ENCODE measurements at regions not wholly inside any gene's neighbourhood (a gene's known extent, or its start where the extent isn't known, plus 50 kb on each side); places are given as distances from the start of the nearest gene placed in this dataset.

DNA sequence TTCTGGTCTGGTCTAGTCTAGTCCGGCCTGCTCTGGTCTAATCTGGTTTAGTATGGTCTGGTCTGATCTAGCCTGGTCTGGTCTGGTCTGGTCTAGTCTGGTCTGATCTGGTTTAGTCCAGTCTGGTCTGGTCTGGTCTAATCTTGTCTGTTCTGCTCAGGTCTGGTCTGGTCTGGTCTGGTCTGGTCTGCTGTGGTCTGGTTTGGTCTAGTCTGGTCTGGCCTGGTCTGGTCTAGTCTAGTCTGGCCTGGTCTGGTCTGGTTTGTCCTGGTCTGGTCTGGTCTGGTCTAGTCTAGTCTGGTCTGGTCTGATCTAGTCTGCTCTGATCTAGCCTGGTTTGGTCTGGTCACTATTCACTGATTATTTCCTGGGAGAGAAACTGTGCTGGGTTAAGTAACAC, 84.1 kb upstream of the PRR23E start:
- no peak for DNase-seq

DNA sequence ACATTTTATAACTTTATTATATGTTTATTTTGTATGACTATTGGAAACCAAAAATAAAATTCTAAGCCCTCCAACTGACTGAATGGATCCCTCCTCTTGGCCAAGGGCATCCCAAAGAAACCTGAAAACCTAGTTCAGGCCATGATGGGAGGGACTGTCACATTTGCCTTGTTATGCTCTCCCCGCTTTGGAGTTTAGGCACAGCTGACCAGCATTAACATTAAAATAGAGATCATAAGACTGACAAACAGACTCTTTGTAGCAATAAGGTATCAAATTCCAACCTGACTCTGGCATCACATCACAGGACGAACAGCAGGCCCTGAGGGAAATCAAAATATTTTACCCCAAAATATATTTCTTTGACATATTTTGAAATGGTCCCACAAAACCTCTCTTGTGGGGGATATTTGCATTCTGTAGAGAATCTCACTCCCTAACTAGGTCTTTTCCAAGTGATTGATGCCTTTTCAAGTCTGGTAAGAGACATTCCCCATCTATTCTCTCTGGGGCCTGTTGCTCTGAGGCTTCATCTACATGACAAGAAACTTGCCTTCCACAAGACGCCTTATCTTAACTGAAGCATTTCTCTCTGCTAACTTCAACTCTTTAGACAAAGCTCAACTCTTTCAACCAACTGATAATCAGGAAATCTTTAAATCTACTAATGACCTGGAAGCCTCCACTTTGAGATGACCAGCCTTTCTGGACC, 81.8 kb upstream of the PRR23E start:
- no peak for DNase-seq

DNA sequence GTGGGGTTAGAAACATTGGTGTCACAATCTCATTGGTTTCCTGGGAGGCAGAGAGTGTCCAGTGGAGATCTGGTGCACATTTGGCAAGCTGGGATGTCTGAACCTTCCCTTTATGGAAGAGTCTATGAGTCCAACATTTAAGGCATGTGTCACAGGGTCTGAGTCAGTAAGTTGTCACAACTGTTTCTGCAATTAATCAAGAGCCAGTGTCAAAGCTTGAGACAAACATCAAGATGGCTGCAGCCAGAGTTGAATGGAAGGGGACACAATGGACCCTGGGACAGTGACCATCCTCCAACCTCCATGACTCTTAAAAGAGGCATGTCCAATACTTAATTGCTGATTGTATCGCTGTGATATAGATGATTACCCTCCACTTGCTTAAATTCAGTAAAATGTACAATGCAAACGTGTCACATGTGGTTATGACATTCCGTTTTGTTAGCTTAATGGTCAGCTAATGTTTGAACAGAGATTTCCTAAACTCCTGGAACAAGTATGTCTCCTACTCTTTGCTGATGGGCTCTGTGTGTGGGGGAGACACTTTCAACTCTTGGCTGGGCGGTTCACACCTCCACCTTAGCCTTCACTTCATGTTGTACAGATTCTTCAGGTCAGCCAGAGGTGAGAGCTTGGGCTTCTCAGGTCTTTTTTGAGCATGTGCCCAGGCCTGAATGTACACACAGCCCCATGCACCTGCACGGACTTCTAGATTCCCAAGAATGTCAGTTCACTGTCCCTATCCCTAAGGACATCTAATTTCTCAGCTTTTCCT, 79.9 kb upstream of the PRR23E start:
- DNase-seq, result no peak

DNA sequence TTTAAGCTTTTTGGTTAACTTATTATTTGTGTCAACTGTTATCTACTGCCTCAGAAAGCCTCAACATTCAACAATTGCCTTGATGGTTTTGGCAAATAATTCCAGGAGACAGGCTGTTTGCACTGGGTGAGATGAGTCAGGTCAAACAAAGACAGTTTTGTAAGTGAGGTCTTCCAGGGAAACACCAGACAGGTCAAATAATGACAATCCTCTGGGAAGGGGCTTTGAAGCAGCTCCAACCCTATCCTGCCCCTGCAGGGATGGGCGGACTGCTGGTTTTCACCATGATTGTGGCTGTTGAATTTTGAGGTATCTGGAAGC, 79.4 kb upstream of the PRR23E start:
- DNase-seq, result no peak

DNA sequence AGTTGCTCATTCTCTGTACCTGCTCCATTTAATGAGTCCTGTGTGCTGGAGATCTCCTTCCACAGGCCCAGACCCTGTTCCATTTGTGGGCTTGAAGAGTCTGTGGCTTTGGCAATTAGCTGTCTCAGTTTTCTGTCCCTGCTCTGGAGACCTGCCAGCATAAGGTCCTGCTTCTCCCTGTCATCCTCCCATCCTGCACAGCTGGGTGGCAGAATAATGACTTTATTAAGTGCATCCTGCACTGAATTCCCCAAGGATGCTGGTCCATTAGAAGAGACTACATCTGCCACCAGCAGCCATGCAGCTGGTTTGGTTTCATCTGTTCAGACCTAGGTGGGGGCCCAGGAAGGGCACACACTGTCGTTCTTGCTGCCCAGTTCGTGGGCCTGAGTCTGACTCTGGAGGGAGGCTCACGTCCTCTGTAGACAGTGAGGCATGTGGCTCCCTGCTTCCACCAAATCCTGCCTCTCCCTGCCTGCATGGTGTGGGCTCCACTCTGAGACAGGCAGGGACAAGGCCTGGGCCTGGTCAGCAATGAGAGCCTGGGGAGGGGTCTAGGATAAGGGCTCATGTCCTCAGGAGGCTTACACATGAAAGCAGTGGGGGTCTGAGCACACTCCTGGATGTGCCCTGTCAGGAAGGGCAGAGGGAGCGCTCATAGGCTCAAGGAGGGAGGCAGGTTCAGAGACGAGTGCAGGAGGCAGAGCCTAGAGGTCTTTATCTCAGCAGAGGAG, 78.4 kb upstream of the PRR23E start:
- no peak for DNase-seq

DNA sequence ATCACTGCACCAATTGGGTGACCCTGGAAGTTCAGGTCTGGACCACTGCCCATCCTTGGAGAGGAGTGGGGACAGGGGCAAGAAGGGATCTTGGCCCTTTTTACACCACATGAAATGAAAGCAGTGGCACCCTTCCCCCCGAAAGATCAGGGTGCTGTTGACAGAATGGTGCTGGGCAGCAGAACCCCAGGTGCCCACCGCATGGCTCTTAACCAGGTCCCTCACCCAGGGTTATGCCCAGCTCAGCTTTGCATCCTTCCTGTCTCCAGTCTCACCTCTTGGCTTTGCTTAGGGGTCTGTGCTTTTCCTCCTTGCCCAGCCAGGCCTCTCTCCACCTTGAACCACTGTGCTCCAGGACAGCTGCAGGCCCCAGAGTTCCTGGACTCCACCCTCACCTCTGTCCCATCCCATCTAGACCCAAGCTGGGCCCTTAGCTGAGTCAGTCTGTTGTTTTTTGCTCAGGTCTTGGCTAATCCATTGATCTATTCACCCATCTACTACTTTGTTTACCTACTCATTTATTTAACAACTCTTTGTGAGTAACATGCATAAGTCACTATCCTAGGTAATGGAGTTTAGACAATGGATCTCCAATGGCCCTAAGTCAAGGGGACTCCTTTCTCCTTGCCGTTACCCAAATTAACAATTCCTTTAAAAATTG, 77.1 kb upstream of the PRR23E start:
- no peak for DNase-seq

DNA sequence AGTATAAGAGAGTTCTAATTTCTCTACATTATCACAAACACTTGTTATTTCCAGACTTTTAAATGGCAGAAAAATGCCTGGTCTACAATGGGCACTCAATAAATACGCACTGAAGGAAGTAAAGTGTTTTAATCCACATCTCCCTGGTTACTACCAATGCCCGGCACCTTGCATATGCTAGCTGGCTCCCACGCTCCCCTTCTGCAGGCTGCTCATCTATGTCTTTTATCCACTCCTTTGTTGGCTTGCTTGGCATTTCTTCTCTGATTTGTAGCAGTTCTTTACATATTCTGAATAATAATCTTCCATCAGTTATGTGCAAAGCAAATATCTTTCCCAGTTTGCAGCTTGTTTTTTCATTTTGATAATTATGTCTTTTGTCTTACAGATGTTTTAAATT, 74.6 kb upstream of the PRR23E start:
- DNase-seq, result no peak

DNA sequence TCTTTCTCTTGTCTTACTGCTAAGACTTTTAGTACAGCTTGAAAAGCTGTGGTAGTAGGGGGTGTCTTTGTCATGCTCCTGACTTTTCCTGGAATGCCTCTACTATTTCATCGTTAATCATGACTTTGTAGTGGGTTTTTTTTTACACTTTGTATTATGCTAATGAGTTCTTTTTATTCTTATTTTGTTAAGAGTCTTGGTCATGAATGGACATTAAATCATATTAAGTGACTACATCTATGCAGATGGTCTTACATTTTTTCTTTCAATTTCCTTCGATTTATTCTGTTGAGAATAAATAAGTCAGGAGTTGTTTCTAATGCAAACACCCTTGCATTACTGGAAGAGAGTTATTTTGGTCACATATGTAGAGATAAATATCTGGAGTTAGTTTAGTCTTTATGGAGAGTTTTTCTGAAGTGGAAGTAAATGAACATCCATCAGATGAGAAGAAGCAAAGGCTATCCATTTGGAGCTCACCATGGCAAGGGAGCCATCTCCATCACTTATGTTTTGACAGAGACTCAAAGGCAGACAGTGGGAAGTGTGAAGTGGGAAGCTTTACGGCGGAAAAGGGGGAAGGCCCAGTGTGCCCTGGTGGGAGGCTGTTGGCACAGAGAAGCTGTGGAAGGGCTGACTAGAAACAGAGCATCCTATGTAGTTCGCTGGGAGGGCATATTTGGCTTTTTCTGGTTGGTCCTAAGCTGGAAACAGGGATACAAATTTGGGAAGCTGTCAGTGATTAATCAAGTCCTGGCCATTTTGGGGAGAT, 73.1 kb upstream of the PRR23E start:
- DNase-seq, result no peak

DNA sequence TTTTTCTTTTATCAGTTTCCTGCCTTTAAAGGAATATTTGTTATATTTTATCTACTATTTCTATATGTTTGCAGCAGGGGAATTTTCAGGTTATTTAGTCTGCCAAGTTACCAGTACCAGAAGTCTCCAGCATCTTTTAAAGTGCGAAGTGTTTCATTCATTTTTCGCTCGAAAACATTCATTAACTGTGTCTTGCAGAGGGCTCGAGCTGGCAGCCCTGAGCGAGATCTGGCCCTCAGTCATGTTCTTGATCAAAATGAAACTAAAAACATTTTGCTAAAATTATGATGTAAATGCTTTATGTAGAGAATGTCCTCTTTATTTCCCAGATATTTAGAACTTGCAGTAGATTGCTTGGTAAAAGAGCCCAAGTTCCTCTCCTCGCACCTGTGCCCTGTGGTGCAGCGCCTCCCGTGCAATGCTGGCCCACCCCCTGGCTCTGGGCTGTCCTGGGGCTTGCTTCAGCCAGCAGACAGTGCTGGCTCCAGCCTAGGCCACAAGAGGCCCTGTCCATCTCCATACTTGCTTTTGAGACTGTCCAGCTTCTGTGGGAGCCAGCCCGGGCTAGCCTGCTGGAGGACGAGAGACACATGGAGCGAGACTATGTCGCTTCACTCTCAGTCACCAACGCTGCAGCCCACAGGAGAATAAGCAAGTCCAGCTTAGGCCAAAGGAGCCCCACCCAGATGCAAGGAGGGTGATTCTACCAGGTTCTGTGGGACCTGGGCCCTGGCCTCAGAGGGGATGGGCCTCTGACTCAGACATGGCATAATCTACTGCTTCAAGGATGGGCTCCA, 71.9 kb upstream of the PRR23E start:
- no peak for DNase-seq

DNA sequence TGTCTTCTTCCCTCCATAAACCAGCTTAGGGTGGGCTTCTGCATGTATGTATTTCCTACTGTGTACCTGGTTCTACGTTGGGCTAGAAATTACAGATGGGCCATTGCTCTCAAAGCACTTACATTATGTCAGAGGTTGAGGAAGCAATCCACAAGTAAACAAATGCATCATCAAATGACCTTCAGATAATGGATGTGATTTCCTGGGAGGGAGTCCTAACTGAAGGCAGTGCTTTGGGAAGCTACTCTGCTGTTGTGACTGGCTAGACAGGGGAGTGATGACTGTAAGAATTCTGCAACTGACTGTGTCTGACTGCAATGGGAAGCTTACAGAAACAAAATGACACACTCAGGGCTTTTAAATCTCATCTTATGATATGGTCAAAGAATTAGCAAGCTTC, 71.0 kb upstream of the PRR23E start:
- DNase-seq, result no peak

DNA sequence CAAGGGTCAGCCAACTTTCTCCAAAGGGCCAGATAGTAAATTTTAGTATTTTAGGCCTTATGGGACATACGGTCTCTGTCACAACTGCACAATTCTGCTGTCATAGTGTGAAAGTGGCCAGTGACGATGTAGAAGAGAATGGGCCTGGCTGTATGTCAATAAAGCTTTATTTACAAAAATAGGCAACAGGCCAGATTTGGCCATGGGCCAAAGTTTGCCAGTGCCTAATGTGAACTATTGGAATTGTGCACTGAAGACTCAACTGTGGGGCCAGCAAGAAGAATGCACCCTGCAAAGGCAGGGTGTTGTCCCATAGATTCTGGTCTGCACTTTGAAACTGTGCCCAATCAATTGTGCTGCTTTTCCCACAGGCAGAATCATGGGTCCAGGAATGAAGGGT, 69.4 kb upstream of the PRR23E start:
- no peak for DNase-seq

DNA sequence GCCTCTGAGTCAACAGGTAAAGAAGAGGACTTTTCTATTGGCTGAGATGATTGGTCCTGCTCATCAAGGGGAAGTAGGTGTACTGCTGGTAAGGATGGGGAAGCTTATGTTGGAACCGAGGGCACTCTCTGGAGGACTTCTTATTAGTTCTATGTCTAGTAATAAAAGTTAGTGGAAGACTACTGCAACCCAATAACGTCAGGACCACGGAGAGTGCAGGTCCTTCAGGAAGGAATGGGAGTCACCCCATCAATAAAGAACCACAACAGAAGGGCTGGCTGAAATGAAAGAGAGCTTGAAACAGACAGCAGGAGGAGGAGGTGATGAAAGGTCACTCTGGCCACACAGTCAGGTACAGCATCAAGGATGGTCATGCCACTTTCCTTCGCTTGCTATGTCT, 68.8 kb upstream of the PRR23E start:
- DNase-seq, result no peak

DNA sequence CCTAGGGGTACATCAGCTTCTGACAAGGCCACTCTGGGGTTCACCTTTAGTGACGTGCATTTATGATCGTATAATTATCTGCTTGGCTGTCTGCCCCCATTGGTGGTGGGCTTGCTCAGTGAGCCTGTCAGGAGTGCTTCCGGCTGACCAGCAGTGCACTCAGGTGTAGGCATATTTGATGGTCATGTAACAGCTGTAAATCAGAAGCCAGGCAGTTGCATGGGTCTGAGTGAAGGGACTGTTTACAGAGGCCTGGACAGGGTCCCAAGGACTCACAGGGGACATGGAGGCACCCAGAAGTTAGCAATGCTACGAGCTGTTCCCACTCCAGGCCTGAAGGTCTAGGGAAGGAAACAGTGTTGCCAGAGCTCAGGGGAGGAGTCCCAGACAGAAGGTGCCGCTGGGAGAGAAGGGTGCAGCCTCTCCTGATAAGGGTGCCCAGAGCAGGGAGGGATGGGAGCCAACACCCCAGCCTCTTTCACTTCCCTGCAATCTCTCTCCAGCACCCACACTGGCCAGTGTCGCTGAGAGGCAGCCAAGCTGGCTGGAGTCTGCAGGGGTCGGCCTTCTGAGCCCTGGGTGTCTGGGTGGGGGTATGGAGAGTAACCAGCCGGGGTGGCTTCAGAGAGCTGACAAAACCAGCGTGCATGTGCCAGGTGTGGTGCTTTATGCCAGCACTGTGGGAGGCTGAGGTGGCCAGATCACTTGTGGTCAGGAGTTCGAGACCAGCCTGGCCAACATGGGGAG, 61.3 kb upstream of the PRR23E start:
- DNase-seq, result no peak

DNA sequence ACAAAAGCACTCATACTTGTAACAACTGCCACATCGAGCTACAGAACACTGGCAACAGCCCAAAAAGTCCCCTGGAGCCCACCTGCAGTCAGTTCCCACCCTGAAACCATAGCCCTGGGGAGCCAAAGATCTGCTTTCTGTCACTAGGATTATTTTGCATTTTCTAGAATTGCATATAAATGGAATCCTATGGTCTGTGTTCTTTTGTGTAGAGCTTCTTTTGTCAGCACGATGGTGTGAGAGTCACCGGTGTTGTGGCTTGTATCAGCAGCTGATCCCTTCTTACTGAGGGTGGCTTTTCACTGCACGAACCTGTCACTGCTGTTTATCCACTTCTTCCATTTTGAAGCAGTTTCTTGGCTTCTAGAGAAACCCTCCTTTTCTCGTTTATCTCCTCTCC, 60.1 kb upstream of the PRR23E start:
- no peak for DNase-seq

DNA sequence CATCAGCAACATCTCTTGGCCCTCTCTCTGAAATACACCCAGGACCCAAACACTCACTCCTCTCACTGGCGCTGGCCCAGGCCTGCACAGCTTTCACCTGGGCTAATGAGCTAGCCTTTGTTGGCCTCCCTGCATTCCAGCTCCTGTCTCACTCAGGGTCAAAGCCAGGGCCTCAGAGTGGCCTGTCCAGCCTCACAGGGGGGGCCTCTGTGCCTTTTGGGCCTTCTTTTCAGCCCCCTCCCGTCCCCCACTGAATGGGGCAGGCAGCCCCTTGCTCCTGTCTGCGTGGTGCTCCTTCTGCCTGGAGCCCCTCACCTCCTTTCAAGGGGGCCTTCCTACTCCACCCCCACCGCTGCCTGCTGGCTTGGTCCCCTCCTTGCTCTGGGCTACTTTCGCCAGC, 59.0 kb upstream of the PRR23E start:
- DNase-seq, result no peak

DNA sequence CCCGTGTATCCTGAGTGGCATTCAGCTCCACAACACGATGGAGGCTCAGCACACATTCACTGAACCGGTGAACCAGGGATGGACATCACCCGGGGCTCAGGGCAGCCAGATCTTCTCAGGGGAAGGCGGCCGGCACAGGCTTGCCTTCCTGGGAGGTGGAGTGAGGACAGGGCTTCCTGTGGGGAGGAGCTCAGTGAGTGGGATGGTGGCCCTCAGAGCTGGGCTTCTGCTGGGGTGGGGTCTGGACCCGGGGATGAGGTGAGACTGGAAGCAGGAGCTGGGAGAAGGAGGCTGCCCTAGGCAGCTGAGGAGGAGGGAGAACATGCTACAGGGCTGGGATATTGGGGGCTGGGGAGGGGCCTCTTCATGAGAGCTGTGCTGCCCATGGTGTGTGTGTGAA, 58.5 kb upstream of the PRR23E start:
- DNase-seq, result no peak

DNA sequence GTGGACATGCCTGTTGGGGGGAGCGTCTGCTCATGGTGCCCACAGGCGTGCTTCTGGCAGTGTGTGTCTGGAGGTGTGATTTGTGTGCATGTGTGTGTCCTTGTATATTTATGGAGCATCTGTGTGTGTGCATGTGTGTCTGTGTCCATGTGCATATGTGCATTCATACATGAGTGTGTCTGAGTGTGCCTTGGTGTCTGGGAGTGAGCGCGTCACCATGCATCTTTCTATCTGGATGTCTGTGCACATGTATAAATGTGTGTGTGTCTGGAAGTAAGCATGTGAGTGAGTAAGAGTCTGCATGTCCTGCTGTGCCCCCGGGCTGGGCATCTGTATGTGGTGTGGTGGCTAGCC, 58.1 kb upstream of the PRR23E start:
- DNase-seq, result no peak

DNA sequence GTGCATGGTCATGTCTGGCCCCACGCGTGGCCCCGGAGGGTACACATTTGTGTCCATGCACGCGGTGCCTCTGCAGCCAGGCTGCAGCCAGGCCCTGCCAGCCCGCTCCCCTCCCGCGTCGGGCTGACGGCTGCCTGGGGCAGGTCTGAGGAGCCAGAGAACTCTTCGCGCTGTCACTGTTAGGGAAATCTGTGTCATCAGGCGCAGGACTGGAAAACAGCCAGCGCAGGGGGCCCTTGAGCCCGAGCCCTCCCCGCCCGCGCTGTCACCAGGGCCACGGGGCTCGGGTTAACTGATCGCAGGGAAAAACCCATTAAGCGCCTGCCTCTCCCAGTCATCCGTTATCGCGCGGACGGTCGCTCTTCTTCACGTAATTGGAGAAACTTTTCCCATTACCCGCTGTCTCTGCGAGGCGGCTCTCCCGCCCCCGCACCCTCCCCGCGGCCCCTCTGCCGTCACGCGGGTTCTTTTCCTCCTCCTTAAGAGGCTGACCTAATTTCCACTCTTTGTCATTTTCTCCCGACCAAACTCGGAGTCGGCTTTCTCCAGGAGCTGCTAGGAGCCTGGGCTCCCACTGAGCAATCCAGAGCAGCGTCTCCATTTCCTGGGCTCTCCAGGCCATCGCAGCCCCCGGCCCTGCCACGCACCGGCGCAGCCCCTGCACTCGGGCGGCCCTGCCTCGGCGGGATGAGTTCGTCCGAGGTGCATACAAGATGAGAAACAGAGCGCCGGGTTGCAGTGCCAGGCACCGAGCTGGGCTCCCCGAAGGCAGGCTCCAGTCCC, 57.5 kb upstream of the PRR23E start:
- no peak for DNase-seq

DNA sequence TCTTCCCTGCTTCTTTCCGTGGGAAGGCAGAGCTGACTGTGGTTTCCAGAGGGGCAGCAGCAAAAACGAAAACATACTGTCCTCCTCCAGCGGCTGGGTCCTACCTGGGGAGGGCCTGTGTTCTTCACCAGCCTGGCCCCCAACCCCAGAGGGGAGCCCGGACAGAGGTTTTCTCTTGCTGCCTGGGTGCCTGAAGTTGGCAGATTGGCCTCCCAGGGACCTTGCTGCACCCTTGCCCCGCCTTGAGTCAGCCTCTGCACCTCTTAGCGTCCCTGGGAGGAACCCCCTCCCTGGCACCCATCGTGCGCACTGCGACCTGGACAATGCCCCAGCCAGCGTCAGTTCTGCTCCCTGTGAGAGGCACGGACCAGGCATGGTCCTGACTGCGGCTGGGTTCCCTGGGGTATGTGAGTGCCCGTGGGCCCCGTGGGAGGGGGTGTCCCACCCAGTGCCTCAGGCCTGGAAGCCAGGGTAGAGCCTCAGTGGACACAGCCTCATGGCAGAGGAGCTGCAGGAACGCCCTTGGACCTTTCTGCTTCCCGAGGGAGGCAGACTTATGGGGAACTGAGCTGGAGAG, 56.8 kb upstream of the PRR23E start:
- no peak for DNase-seq

DNA sequence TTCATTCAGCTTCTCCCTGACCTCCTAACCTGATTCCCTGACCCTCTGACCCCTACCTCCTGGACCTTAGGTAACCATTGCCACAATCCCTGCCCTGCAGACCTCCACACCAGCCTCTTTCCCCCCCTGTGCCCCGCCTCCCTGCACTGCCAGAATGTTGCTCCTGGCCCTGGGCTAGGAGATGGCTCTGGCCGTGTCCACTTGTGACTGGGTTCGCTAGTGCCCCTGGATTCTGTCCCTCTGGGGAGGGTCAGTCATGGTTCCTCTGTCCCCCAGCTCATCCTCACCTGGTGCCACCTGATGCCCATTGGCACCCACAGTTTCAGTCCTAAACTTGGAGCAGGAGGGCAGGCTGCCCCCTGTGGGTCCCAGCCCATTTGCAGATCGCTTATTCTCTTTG, 56.2 kb upstream of the PRR23E start:
- DNase-seq, result no peak

Data from T-helper 2 cell (primary cell).